HFFc6 (cell line): ENCODE measurements at regions not wholly inside any gene's neighbourhood (a gene's known extent, or its start where the extent isn't known, plus 50 kb on each side); places are given as distances from the start of the nearest gene placed in this dataset.

ENCODE experiments used
- DNase-seq: peaks from one replicate; pipeline ENCODE4 v3.0.0-alpha.2; 2018
- H3K27ac Mint-ChIP-seq: 2 replicates; pipeline ENCODE4 v1.8.0; 2020; ENCODE audit warnings: mild to moderate bottlenecking, mixed read lengths
- H3K27me3 Mint-ChIP-seq: 2 replicates; pipeline ENCODE4 v1.8.0; 2021; ENCODE audit warnings: mild to moderate bottlenecking, moderate library complexity, mixed read lengths; ENCODE audit not compliant: insufficient read depth
- H3K36me3 Mint-ChIP-seq: 2 replicates; pipeline ENCODE4 v1.8.0; 2021; ENCODE audit warnings: low read depth, mixed read lengths
- H3K4me1 Mint-ChIP-seq: 2 replicates; pipeline ENCODE4 v1.8.0; 2020; ENCODE audit warnings: low read depth, mixed read lengths
- H3K4me3 Mint-ChIP-seq: 2 replicates; pipeline ENCODE4 v1.8.0; 2020; ENCODE audit warnings: mild to moderate bottlenecking, moderate library complexity, mixed read lengths
- H3K9me3 Mint-ChIP-seq: 2 replicates; pipeline ENCODE4 v1.8.0; 2020; ENCODE audit warnings: mild to moderate bottlenecking, mixed read lengths
- CTCF ChIP-seq: fragments of 200-600 bp; sonication (generic); IDR thresholded peaks from 2 replicates; pipeline ENCODE4 v1.5.0; 2021; ENCODE audit warnings: antibody characterized with exemption, mild to moderate bottlenecking

GRCh38 chr5:15350614-15351013 is 149.4 kb upstream of the FBXL7 start:
- H3K4me1 Mint-ChIP-seq = no peaks in the 10 kb centered on the region
- H3K4me3 Mint-ChIP-seq = no peak overlapping the region
- H3K36me3 Mint-ChIP-seq = no peaks in the 10 kb centered on the region
- DNase-seq = no peak
- no peak for TF ChIP-seq CTCF
- peaks cover under 1% of the 10 kb centered on the region; the same call in 1 of the 2 replicates for H3K9me3 Mint-ChIP-seq
- no peaks in the 10 kb centered on the region; the same call in none of the 2 replicates for H3K27me3 Mint-ChIP-seq
- H3K27ac Mint-ChIP-seq = no peak overlapping the region

GRCh38 chr5:15346738-15347137 is 153.2 kb upstream of the FBXL7 start:
- Mint-ChIP-seq H3K27ac (no peak overlapping the region), H3K4me3 (no peak overlapping the region), H3K27me3 (no peaks in the 10 kb centered on the region; the same call in 1 of the 2 replicates), H3K36me3 (no peaks in the 10 kb centered on the region; the same call in 1 of the 2 replicates), H3K4me1 (no peaks in the 10 kb centered on the region), H3K9me3 (peaks cover 4% of the 10 kb centered on the region; the same call in 1 of the 2 replicates)
- TF ChIP-seq CTCF = no peak
- no peak for DNase-seq

GRCh38 chr5:15344954-15345353 is 155.0 kb upstream of the FBXL7 start:
- TF ChIP-seq CTCF = no peak
- Mint-ChIP-seq H3K36me3 (no peaks in the 10 kb centered on the region; the same call in 1 of the 2 replicates), H3K27ac (no peak overlapping the region), H3K9me3 (peaks cover 4% of the 10 kb centered on the region; the same call in 1 of the 2 replicates), H3K27me3 (peaks cover 1% of the 10 kb centered on the region; the same call in 1 of the 2 replicates), H3K4me1 (no peaks in the 10 kb centered on the region), H3K4me3 (no peak overlapping the region)
- no peak for DNase-seq

GRCh38 chr5:15338546-15338945 is 161.4 kb upstream of the FBXL7 start:
- H3K4me1 Mint-ChIP-seq = no peaks in the 10 kb centered on the region
- H3K9me3 Mint-ChIP-seq = peaks cover 12% of the 10 kb centered on the region; the same call in 1 of the 2 replicates
- no peaks in the 10 kb centered on the region; the same call in 1 of the 2 replicates for H3K36me3 Mint-ChIP-seq
- no peak overlapping the region for H3K4me3 Mint-ChIP-seq
- peaks cover 1% of the 10 kb centered on the region; the same call in 1 of the 2 replicates for H3K27me3 Mint-ChIP-seq
- H3K27ac Mint-ChIP-seq = no peak overlapping the region
- no peak for TF ChIP-seq CTCF
- DNase-seq = no peak

GRCh38 chr5:15334551-15335266 is 165.3 kb upstream of the FBXL7 start:
- Mint-ChIP-seq H3K27me3 (no peaks in the 10 kb centered on the region; the same call in 1 of the 2 replicates), H3K36me3 (no peaks in the 10 kb centered on the region), H3K27ac (no peak overlapping the region), H3K4me3 (no peak overlapping the region), H3K9me3 (peaks cover 14% of the 10 kb centered on the region; the same call in 1 of the 2 replicates), H3K4me1 (no peaks in the 10 kb centered on the region)
- no peak for DNase-seq
- no peak for TF ChIP-seq CTCF
